Stimulated activated effector memory CD8-positive, alpha-beta T cell treated with anti-CD3 and anti-CD28 coated beads, Interleukin-12 subunit alpha, Interleukin-12 subunit beta, amount 100 ng/mL, for 72 hours (primary cell): ENCODE measurements at regions not wholly inside any gene's neighbourhood (a gene's known extent, or its start where the extent isn't known, plus 50 kb on each side); places are given as distances from the start of the nearest gene placed in this dataset.
"Not testable (repeated sequence)": the region's sequence is repeated elsewhere in the genome, so short reads cannot be mapped to it uniquely, and the experiment has no call there.

Experiments
- ATAC-seq: fragments of 150-1000 bp; cut with Tn5 transposase; 2 replicates; pipeline ENCODE4 v1.10.0; 2021
- DNase-seq, 2 donors: peaks; one replicate each; pipeline ENCODE4 v3.0.0; 2021 to 2022; ENCODE audit warnings: low spot score in 2 of 2
- H3K27ac Mint-ChIP-seq: one replicate; pipeline ENCODE4 v1.8.0; 2022; ENCODE audit warnings: mild to moderate bottlenecking, mixed read lengths
- H3K36me3 Mint-ChIP-seq: one replicate; pipeline ENCODE4 v1.8.0; 2022; ENCODE audit warnings: mild to moderate bottlenecking, mixed read lengths
- H3K4me1 Mint-ChIP-seq: one replicate; pipeline ENCODE4 v1.8.0; 2022; ENCODE audit warnings: mixed read lengths
- H3K4me3 Mint-ChIP-seq: one replicate; pipeline ENCODE4 v1.8.0; 2022; ENCODE audit warnings: mild to moderate bottlenecking, mixed read lengths
- H3K9me3 Mint-ChIP-seq: one replicate; pipeline ENCODE4 v1.8.0; 2022; ENCODE audit warnings: mixed read lengths

GRCh38 chr17:53608208-53608607, 214.5 kb upstream of the KIF2B start:
- not testable (repeated sequence) for H3K36me3 Mint-ChIP-seq, H3K4me1 Mint-ChIP-seq, ATAC-seq, DNase-seq, H3K4me3 Mint-ChIP-seq, H3K27ac Mint-ChIP-seq
- H3K9me3 Mint-ChIP-seq, result peaks cover 14% of the 10 kb centered on the region

GRCh38 chr17:53607475-53607874, 215.3 kb upstream of the KIF2B start:
- DNase-seq, result no peak
- H3K27ac Mint-ChIP-seq, result no peak overlapping the region
- H3K4me1 Mint-ChIP-seq, result no peaks in the 10 kb centered on the region
- peaks cover 14% of the 10 kb centered on the region for H3K9me3 Mint-ChIP-seq
- H3K4me3 Mint-ChIP-seq, result no peak overlapping the region
- no peaks in the 10 kb centered on the region for H3K36me3 Mint-ChIP-seq
- no peak for ATAC-seq

GRCh38 chr17:53588317-53588716, 234.4 kb upstream of the KIF2B start:
- no peak for ATAC-seq
- no peak for DNase-seq
- Mint-ChIP-seq H3K9me3 (peaks cover 7% of the 10 kb centered on the region), H3K27ac (no peak overlapping the region), H3K4me1 (no peaks in the 10 kb centered on the region), H3K4me3 (no peak overlapping the region), H3K36me3 (no peaks in the 10 kb centered on the region)

- H3K9me3 Mint-ChIP-seq, result peaks cover 18% of the 10 kb centered on the region
- ATAC-seq, result no peak
- H3K4me3 Mint-ChIP-seq, result no peak overlapping the region
- H3K36me3 Mint-ChIP-seq, result no peaks in the 10 kb centered on the region
- H3K4me1 Mint-ChIP-seq, result no peaks in the 10 kb centered on the region
- no peak overlapping the region for H3K27ac Mint-ChIP-seq
- DNase-seq, result no peak
Observed at GRCh38 chr17:53574038-53574437, 248.7 kb upstream of the KIF2B start.

GRCh38 chr17:53571342-53571741, 251.4 kb upstream of the KIF2B start:
- ATAC-seq, result no peak
- H3K4me3 Mint-ChIP-seq, result no peak overlapping the region
- no peaks in the 10 kb centered on the region for H3K4me1 Mint-ChIP-seq
- H3K27ac Mint-ChIP-seq, result no peak overlapping the region
- DNase-seq, result no peak
- H3K9me3 Mint-ChIP-seq, result peaks cover 15% of the 10 kb centered on the region
- H3K36me3 Mint-ChIP-seq, result no peaks in the 10 kb centered on the region

GRCh38 chr17:53570731-53571130, 252.0 kb upstream of the KIF2B start:
- ATAC-seq, result no peak
- Mint-ChIP-seq H3K36me3 (no peaks in the 10 kb centered on the region), H3K27ac (no peak overlapping the region), H3K4me1 (no peaks in the 10 kb centered on the region), H3K9me3 (peaks cover 15% of the 10 kb centered on the region), H3K4me3 (no peak overlapping the region)
- no peak for DNase-seq

GRCh38 chr17:53560953-53561352, 261.8 kb upstream of the KIF2B start:
- Mint-ChIP-seq H3K36me3 (no peaks in the 10 kb centered on the region), H3K4me1 (no peaks in the 10 kb centered on the region), H3K27ac (no peak overlapping the region), H3K4me3 (no peak overlapping the region), H3K9me3 (peaks cover 21% of the 10 kb centered on the region)
- ATAC-seq (no peak), DNase-seq (no peak)

GRCh38 chr17:53548252-53548651, 274.5 kb upstream of the KIF2B start:
- H3K4me3 Mint-ChIP-seq, result no peak overlapping the region
- no peaks in the 10 kb centered on the region for H3K4me1 Mint-ChIP-seq
- no peak for DNase-seq
- H3K36me3 Mint-ChIP-seq, result no peaks in the 10 kb centered on the region
- H3K9me3 Mint-ChIP-seq, result peaks cover 18% of the 10 kb centered on the region
- no peak for ATAC-seq
- H3K27ac Mint-ChIP-seq, result no peak overlapping the region

- H3K9me3 Mint-ChIP-seq, result peaks cover 13% of the 10 kb centered on the region
- no peaks in the 10 kb centered on the region for H3K36me3 Mint-ChIP-seq
- H3K4me3 Mint-ChIP-seq, result no peak overlapping the region
- ATAC-seq, result no peak
- no peaks in the 10 kb centered on the region for H3K4me1 Mint-ChIP-seq
- DNase-seq, result no peak
- H3K27ac Mint-ChIP-seq, result no peak overlapping the region
Observed at GRCh38 chr17:53543472-53543871, 279.3 kb upstream of the KIF2B start.

GRCh38 chr17:53538129-53538617, 284.6 kb upstream of the KIF2B start:
- no peaks in the 10 kb centered on the region for H3K4me1 Mint-ChIP-seq
- H3K27ac Mint-ChIP-seq, result no peak overlapping the region
- H3K9me3 Mint-ChIP-seq, result peaks cover 5% of the 10 kb centered on the region
- DNase-seq, result no peak
- H3K4me3 Mint-ChIP-seq, result no peak overlapping the region
- ATAC-seq, result no peak
- no peaks in the 10 kb centered on the region for H3K36me3 Mint-ChIP-seq

- Mint-ChIP-seq H3K4me1 (no peaks in the 10 kb centered on the region), H3K4me3 (no peak overlapping the region), H3K9me3 (peaks cover 15% of the 10 kb centered on the region), H3K36me3 (no peaks in the 10 kb centered on the region), H3K27ac (no peak overlapping the region)
- DNase-seq, result no peak
- no peak for ATAC-seq
Observed at GRCh38 chr17:53527473-53527872, 295.3 kb upstream of the KIF2B start.

GRCh38 chr17:53525590-53525989, 297.1 kb upstream of the KIF2B start:
- ATAC-seq, result no peak
- Mint-ChIP-seq H3K27ac (no peak overlapping the region), H3K9me3 (peaks cover 15% of the 10 kb centered on the region), H3K36me3 (no peaks in the 10 kb centered on the region), H3K4me3 (no peak overlapping the region), H3K4me1 (no peaks in the 10 kb centered on the region)
- no peak for DNase-seq

GRCh38 chr17:53516636-53517035, 306.1 kb upstream of the KIF2B start:
- Mint-ChIP-seq H3K4me3 (no peak overlapping the region), H3K27ac (no peak overlapping the region), H3K36me3 (no peaks in the 10 kb centered on the region), H3K9me3 (peaks cover 17% of the 10 kb centered on the region), H3K4me1 (no peaks in the 10 kb centered on the region)
- DNase-seq, result no peak
- ATAC-seq, result no peak

- Mint-ChIP-seq H3K4me1 (no peaks in the 10 kb centered on the region), H3K27ac (no peak overlapping the region), H3K4me3 (no peak overlapping the region), H3K9me3 (peaks cover 12% of the 10 kb centered on the region), H3K36me3 (no peaks in the 10 kb centered on the region)
- DNase-seq (no peak), ATAC-seq (no peak)
Observed at GRCh38 chr17:53499277-53499676, 323.4 kb upstream of the KIF2B start.

- DNase-seq (no peak), ATAC-seq (no peak)
- Mint-ChIP-seq H3K9me3 (peaks cover 17% of the 10 kb centered on the region), H3K4me1 (no peaks in the 10 kb centered on the region), H3K27ac (no peak overlapping the region), H3K36me3 (no peaks in the 10 kb centered on the region), H3K4me3 (no peak overlapping the region)
Observed at GRCh38 chr17:53496356-53496755, 326.4 kb upstream of the KIF2B start.

GRCh38 chr17:53492532-53492931, 330.2 kb upstream of the KIF2B start:
- ATAC-seq (no peak), DNase-seq (no peak)
- no peaks in the 10 kb centered on the region for H3K36me3 Mint-ChIP-seq
- H3K4me1 Mint-ChIP-seq, result no peaks in the 10 kb centered on the region
- H3K4me3 Mint-ChIP-seq, result no peak overlapping the region
- peaks cover 14% of the 10 kb centered on the region for H3K9me3 Mint-ChIP-seq
- no peak overlapping the region for H3K27ac Mint-ChIP-seq

- H3K27ac Mint-ChIP-seq, result no peak overlapping the region
- no peaks in the 10 kb centered on the region for H3K4me1 Mint-ChIP-seq
- ATAC-seq, result no peak
- H3K4me3 Mint-ChIP-seq, result no peak overlapping the region
- no peaks in the 10 kb centered on the region for H3K36me3 Mint-ChIP-seq
- DNase-seq, result no peak
- peaks cover 10% of the 10 kb centered on the region for H3K9me3 Mint-ChIP-seq
Observed at GRCh38 chr17:53490447-53490968, 332.2 kb upstream of the KIF2B start.
